SK-N-SH (cell line): ENCODE measurements at regions not wholly inside any gene's neighbourhood (a gene's known extent, or its start where the extent isn't known, plus 50 kb on each side); places are given as distances from the start of the nearest gene placed in this dataset.

ENCODE experiments used
- CTCF ChIP-seq: fragments of 200-600 bp; sonication (generic); IDR thresholded peaks from 2 replicates; pipeline ENCODE4 v1.6.1; 2017; ENCODE audit warnings: antibody characterized with exemption, mild to moderate bottlenecking, moderate library complexity
- MAX ChIP-seq: IDR thresholded peaks from 2 replicates; pipeline ENCODE4 v1.4.0; 2012; ENCODE audit warnings: low read depth
- NFIC ChIP-seq: IDR thresholded peaks from 2 replicates; pipeline ENCODE4 v1.4.0; 2012; ENCODE audit warnings: borderline replicate concordance
- POLR2AphosphoS5 ChIP-seq: IDR thresholded peaks from 2 replicates; pipeline ENCODE4 v1.6.1; 2012; ENCODE audit warnings: low read depth, low read length
- SMC3 ChIP-seq: IDR thresholded peaks from 2 replicates; pipeline ENCODE4 v1.6.1; 2012; ENCODE audit warnings: low read depth, low read length, improper control_type of control experiment
- ZBTB33 ChIP-seq: IDR thresholded peaks from 2 replicates; pipeline ENCODE4 v1.4.0; 2012; ENCODE audit warnings: low read depth, borderline replicate concordance

- no peak for TF ChIP-seq ZBTB33
- TF ChIP-seq MAX: no peak
- no peak for TF ChIP-seq NFIC
- no peak for TF ChIP-seq SMC3
- TF ChIP-seq POLR2AphosphoS5: no peak
- TF ChIP-seq CTCF: no peak
Observed at GRCh38 chr2:58616961-58617360, 375.8 kb upstream of the FANCL start.
